ENCODE measurements at regions not wholly inside any gene's neighbourhood (a gene's known extent, or its start where the extent isn't known, plus 50 kb on each side); places are given as distances from the start of the nearest gene placed in this dataset.

DNA sequence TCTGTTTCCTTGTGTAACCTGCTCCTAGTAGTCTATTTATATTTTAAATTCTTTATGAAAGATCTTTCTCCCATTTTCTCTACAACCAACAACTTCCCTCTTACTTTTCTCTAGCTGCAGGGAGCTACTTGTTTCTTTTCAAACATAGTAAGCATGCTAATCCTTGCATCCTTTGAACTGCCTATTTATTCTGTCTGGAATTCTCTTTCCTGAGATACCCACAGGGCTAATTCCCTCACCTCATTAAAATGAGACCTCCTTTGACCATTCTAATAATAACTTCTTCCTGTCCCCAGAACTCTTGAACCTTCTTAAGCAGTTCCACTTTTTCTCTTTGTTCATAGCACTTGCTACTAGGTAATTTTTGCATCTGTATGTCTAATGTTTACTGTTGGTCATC is 620.6 kb upstream of the CDH18 start:
- Histone ChIP-seq H3K36me3 (replicated peaks in 1 of 2; ENCODE audit: control insufficient read depth in 1 of 2, insufficient read depth in 2 of 2, low read length in 2 of 2) (no peaks in the 10 kb centered on the region), H3K79me2 (ENCODE audit: insufficient read depth, low read length) (no peaks in the 10 kb centered on the region), H3K4me3 (replicated peaks in 1 of 3; ENCODE audit: insufficient read depth in 1 of 3, low read depth in 2 of 3, low read length in 3 of 3) (no peak overlapping the region), H3K4me2 (ENCODE audit: low read depth, low read length) (no peak overlapping the region), H2AFZ (ENCODE audit: low read length) (no peak overlapping the region), H3K9ac (ENCODE audit: insufficient read depth, low read depth, low read length) (no peak overlapping the region), H3K4me1 (ENCODE audit: insufficient read depth, low read length) (no peaks in the 10 kb centered on the region), H4K20me1 (ENCODE audit: insufficient read depth, low read length) (no peaks in the 10 kb centered on the region), H3K27me3 (ENCODE audit: control insufficient read depth in 1 of 2, insufficient read depth in 2 of 2, low read length in 2 of 2) (no peaks in the 10 kb centered on the region; a peak in 1 of 5 replicates), H3K27ac (ENCODE audit: extremely low read length, insufficient read depth, low read length) (no peak overlapping the region), H3K9me3 (ENCODE audit: low read length) (peaks cover 7% of the 10 kb centered on the region)
- CTCF ChIA-PET (ENCODE audit: low intra/inter-chr PET ratio, low total read pairs) = no interaction called here
- in situ Hi-C loops (cut with HindIII; ENCODE audit: extremely low pct_ligation_motif_present, low pct_unique_long_range_greater_than_20kb) (no loop called here), intact Hi-C loops (cut with micrococcal nuclease; ENCODE audit: unreplicated experiment) (no loop called here)
- TF ChIP-seq CHD2 (IDR thresholded peaks at IDR 0.05; ENCODE audit: low read depth, low read length) = no peak
- no peak for TF ChIP-seq RFX5 (IDR thresholded peaks at IDR 0.05; ENCODE audit: low read depth, low read length)
- no peak for TF ChIP-seq EP300 (IDR thresholded peaks at IDR 0.05; ENCODE audit: low read depth in 2 of 2, low read length in 2 of 2)
- TF ChIP-seq EP300 (CRISPR knock-in tag; IDR thresholded peaks at IDR 0.05; ENCODE audit: borderline replicate concordance) = no peak
- no peak for TF ChIP-seq ARNT (IDR thresholded peaks at IDR 0.05)
- no peak for TF ChIP-seq PAF1 (CRISPR knock-in tag; IDR thresholded peaks at IDR 0.05)
- TF ChIP-seq ZNF337 (CRISPR knock-in tag; IDR thresholded peaks at IDR 0.05; ENCODE audit: borderline replicate concordance, low read depth) = no peak
- TF ChIP-seq HNRNPH1 (optimal IDR thresholded peaks at IDR 0.05; ENCODE audit: low read depth, low read length) = no peak
- TF ChIP-seq SIN3A (IDR thresholded peaks at IDR 0.05; ENCODE audit: borderline replicate concordance, low read depth, low read length) = no peak
- TF ChIP-seq, protein P1, sequence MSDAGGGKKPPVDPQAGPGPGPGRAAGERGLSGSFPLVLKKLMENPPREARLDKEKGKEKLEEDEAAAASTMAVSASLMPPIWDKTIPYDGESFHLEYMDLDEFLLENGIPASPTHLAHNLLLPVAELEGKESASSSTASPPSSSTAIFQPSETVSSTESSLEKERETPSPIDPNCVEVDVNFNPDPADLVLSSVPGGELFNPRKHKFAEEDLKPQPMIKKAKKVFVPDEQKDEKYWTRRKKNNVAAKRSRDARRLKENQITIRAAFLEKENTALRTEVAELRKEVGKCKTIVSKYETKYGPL (CRISPR knock-in tag; IDR thresholded peaks at IDR 0.05) = no peak
- DNase-seq (ENCODE audit: low spot score) (no peak), FAIRE-seq (no peak), ATAC-seq (no peak)
- POLR2A ChIA-PET = no interaction called here
- no TSS peak for BruUV-seq (replicated peaks)
